HG02970 (cell line): ENCODE measurements at regions not wholly inside any gene's neighbourhood (a gene's known extent, or its start where the extent isn't known, plus 50 kb on each side); places are given as distances from the start of the nearest gene placed in this dataset.

Experiments
- ATAC-seq: cut with Tn5 transposase; IDR thresholded peaks from one replicate; pipeline ENCODE4 v1.9.1; 2021; ENCODE audit warnings: mild to moderate bottlenecking, moderate library complexity, moderate number of reproducible peaks; ENCODE audit not compliant: unreplicated experiment, low FRiP score

- no peak for ATAC-seq
Measured at GRCh38 chr13:77386880-77387606, 60.1 kb upstream of the MYCBP2 start.

- ATAC-seq, result no peak
Measured at GRCh38 chr13:77386046-77386445, 59.2 kb upstream of the MYCBP2 start.

- ATAC-seq, result no peak
Measured at GRCh38 chr13:77384999-77385398, 58.1 kb upstream of the MYCBP2 start.

- ATAC-seq, result no peak
Measured at GRCh38 chr13:77383097-77383496, 56.2 kb upstream of the MYCBP2 start.

GRCh38 chr13:77381059-77381458, 54.2 kb upstream of the MYCBP2 start:
- ATAC-seq, result no peak

- ATAC-seq, result no peak
Measured at GRCh38 chr13:77379508-77379907, 52.6 kb upstream of the MYCBP2 start.

- no peak for ATAC-seq
Measured at GRCh38 chr13:77378662-77379061, 51.8 kb upstream of the MYCBP2 start.

GRCh38 chr13:77377016-77377415, 50.1 kb upstream of the MYCBP2 start:
- ATAC-seq, result no peak
